Activated T-helper 1 cell treated with anti-CD3 and anti-CD28 coated beads, Interleukin-12 subunit alpha, Interleukin-12 subunit beta, Interleukin-2, Interleukin-4 antibody, amounts not matched to agents 30 ng/mL and 10 ng/mL and 1 ng/mL, durations not matched to agents 14 hours and 24 hours and 36 hours (primary cell): ENCODE measurements at regions not wholly inside any gene's neighbourhood (a gene's known extent, or its start where the extent isn't known, plus 50 kb on each side); places are given as distances from the start of the nearest gene placed in this dataset.

ENCODE experiments used
- DNase-seq: peaks from one replicate; pipeline ENCODE4 v3.0.0; 2021; ENCODE audit warnings: low spot score
- H3K27ac Mint-ChIP-seq: one replicate; pipeline ENCODE4 v1.8.0; 2021; ENCODE audit warnings: mild to moderate bottlenecking, mixed read lengths
- H3K27me3 Mint-ChIP-seq: one replicate; pipeline ENCODE4 v1.8.0; 2022; ENCODE audit warnings: mild to moderate bottlenecking, moderate library complexity, mixed read lengths; ENCODE audit not compliant: insufficient read depth
- H3K36me3 Mint-ChIP-seq: one replicate; pipeline ENCODE4 v1.8.0; 2021; ENCODE audit warnings: low read depth, mixed read lengths
- H3K4me1 Mint-ChIP-seq: one replicate; pipeline ENCODE4 v1.8.0; 2021; ENCODE audit warnings: low read depth, mixed read lengths
- H3K4me3 Mint-ChIP-seq: one replicate; pipeline ENCODE4 v1.8.0; 2021; ENCODE audit warnings: mild to moderate bottlenecking, moderate library complexity, mixed read lengths
- H3K9me3 Mint-ChIP-seq: one replicate; pipeline ENCODE4 v1.8.0; 2021; ENCODE audit warnings: mixed read lengths
- intact Hi-C: fragments of 100-400 bp; cut with micrococcal nuclease; formaldehyde crosslinking; loops from one replicate; pipeline ENCODE4 v1.15.1; 2024

- Mint-ChIP-seq H3K27ac (no peak overlapping the region), H3K36me3 (no peaks in the 10 kb centered on the region), H3K9me3 (no peaks in the 10 kb centered on the region), H3K4me1 (peaks cover 7% of the 10 kb centered on the region), H3K4me3 (no peak overlapping the region), H3K27me3 (peaks cover 11% of the 10 kb centered on the region)
- no peak for DNase-seq
- intact Hi-C loops = no loop called here
These were observed 70.6 kb upstream of the GJB5 start for GRCh38 chr1:34684266-34684665.

GRCh38 chr1:34685225-34685624, 69.6 kb upstream of the GJB5 start:
- Mint-ChIP-seq H3K9me3 (no peaks in the 10 kb centered on the region), H3K36me3 (no peaks in the 10 kb centered on the region), H3K27me3 (peaks cover 11% of the 10 kb centered on the region), H3K27ac (no peak overlapping the region), H3K4me1 (peaks cover 7% of the 10 kb centered on the region), H3K4me3 (no peak overlapping the region)
- intact Hi-C loops = no loop called here
- no peak for DNase-seq

- Mint-ChIP-seq H3K27me3 (peaks cover 6% of the 10 kb centered on the region), H3K27ac (no peak overlapping the region), H3K4me3 (no peak overlapping the region), H3K4me1 (peaks cover 7% of the 10 kb centered on the region), H3K9me3 (no peaks in the 10 kb centered on the region), H3K36me3 (no peaks in the 10 kb centered on the region)
- DNase-seq = no peak
- intact Hi-C loops = no loop called here
These were observed 68.3 kb upstream of the GJB5 start for GRCh38 chr1:34686531-34686930.

- intact Hi-C loops = no loop called here
- no peaks in the 10 kb centered on the region for H3K9me3 Mint-ChIP-seq
These were observed 66.7 kb upstream of the GJB5 start for GRCh38 chr1:34688006-34688741.

GRCh38 chr1:34690269-34690668, 64.6 kb upstream of the GJB5 start:
- DNase-seq = no peak
- no peak overlapping the region for H3K4me3 Mint-ChIP-seq
- intact Hi-C loops = no loop called here
- H3K27me3 Mint-ChIP-seq = peaks cover 3% of the 10 kb centered on the region
- no peaks in the 10 kb centered on the region for H3K4me1 Mint-ChIP-seq
- no peaks in the 10 kb centered on the region for H3K9me3 Mint-ChIP-seq
- H3K36me3 Mint-ChIP-seq = no peaks in the 10 kb centered on the region
- no peak overlapping the region for H3K27ac Mint-ChIP-seq

More at GRCh38 chr1:34688006-34688741, 66.7 kb upstream of the GJB5 start:
- H3K36me3 Mint-ChIP-seq = no peaks in the 10 kb centered on the region
- no peak for DNase-seq
- H3K4me3 Mint-ChIP-seq = no peak overlapping the region
- H3K4me1 Mint-ChIP-seq = peaks cover 7% of the 10 kb centered on the region
- H3K27ac Mint-ChIP-seq = no peak overlapping the region
- H3K27me3 Mint-ChIP-seq = peaks cover 6% of the 10 kb centered on the region

GRCh38 chr1:34693081-34693480, 61.8 kb upstream of the GJB5 start:
- intact Hi-C loops = no loop called here
- no peaks in the 10 kb centered on the region for H3K4me1 Mint-ChIP-seq

GRCh38 chr1:34694383-34694782, 60.5 kb upstream of the GJB5 start:
- peaks cover 1% of the 10 kb centered on the region for H3K27me3 Mint-ChIP-seq
- H3K27ac Mint-ChIP-seq = no peak overlapping the region
- H3K4me1 Mint-ChIP-seq = no peaks in the 10 kb centered on the region
- no peak overlapping the region for H3K4me3 Mint-ChIP-seq
- H3K9me3 Mint-ChIP-seq = no peaks in the 10 kb centered on the region
- H3K36me3 Mint-ChIP-seq = no peaks in the 10 kb centered on the region
- intact Hi-C loops = no loop called here
- DNase-seq = no peak

More at GRCh38 chr1:34693081-34693480, 61.8 kb upstream of the GJB5 start:
- Mint-ChIP-seq H3K4me3 (no peak overlapping the region), H3K27ac (no peak overlapping the region), H3K27me3 (peaks cover 3% of the 10 kb centered on the region), H3K36me3 (no peaks in the 10 kb centered on the region), H3K9me3 (no peaks in the 10 kb centered on the region)
- no peak for DNase-seq

- no peaks in the 10 kb centered on the region for H3K36me3 Mint-ChIP-seq
- H3K9me3 Mint-ChIP-seq = no peaks in the 10 kb centered on the region
- no peak for DNase-seq
- no peaks in the 10 kb centered on the region for H3K4me1 Mint-ChIP-seq
- intact Hi-C loops = no loop called here
- H3K4me3 Mint-ChIP-seq = no peak overlapping the region
- no peak overlapping the region for H3K27ac Mint-ChIP-seq
- peaks cover 1% of the 10 kb centered on the region for H3K27me3 Mint-ChIP-seq
These were observed 59.3 kb upstream of the GJB5 start for GRCh38 chr1:34695580-34695979.

GRCh38 chr1:34696230-34696629, 58.6 kb upstream of the GJB5 start:
- Mint-ChIP-seq H3K9me3 (no peaks in the 10 kb centered on the region), H3K27ac (no peak overlapping the region), H3K4me1 (no peaks in the 10 kb centered on the region), H3K27me3 (peaks cover 1% of the 10 kb centered on the region), H3K4me3 (no peak overlapping the region), H3K36me3 (no peaks in the 10 kb centered on the region)
- no peak for DNase-seq
- intact Hi-C loops = no loop called here

GRCh38 chr1:34696981-34697380, 57.9 kb upstream of the GJB5 start:
- intact Hi-C loops = no loop called here
- H3K9me3 Mint-ChIP-seq = no peaks in the 10 kb centered on the region
- DNase-seq = no peak

GRCh38 chr1:34697818-34698217, 57.0 kb upstream of the GJB5 start:
- intact Hi-C loops = no loop called here
- no peaks in the 10 kb centered on the region for H3K36me3 Mint-ChIP-seq
- no peak overlapping the region for H3K4me3 Mint-ChIP-seq
- H3K9me3 Mint-ChIP-seq = no peaks in the 10 kb centered on the region
- no peaks in the 10 kb centered on the region for H3K4me1 Mint-ChIP-seq
- peaks cover 1% of the 10 kb centered on the region for H3K27me3 Mint-ChIP-seq
- no peak overlapping the region for H3K27ac Mint-ChIP-seq
- no peak for DNase-seq

More at GRCh38 chr1:34696981-34697380, 57.9 kb upstream of the GJB5 start:
- no peak overlapping the region for H3K27ac Mint-ChIP-seq
- H3K36me3 Mint-ChIP-seq = no peaks in the 10 kb centered on the region
- H3K27me3 Mint-ChIP-seq = peaks cover 1% of the 10 kb centered on the region
- no peaks in the 10 kb centered on the region for H3K4me1 Mint-ChIP-seq
- H3K4me3 Mint-ChIP-seq = no peak overlapping the region

- no peak overlapping the region for H3K27ac Mint-ChIP-seq
- no peaks in the 10 kb centered on the region for H3K36me3 Mint-ChIP-seq
- H3K4me1 Mint-ChIP-seq = no peaks in the 10 kb centered on the region
- no peak overlapping the region for H3K4me3 Mint-ChIP-seq
- DNase-seq = no peak
- intact Hi-C loops = no loop called here
- H3K9me3 Mint-ChIP-seq = no peaks in the 10 kb centered on the region
- H3K27me3 Mint-ChIP-seq = no peaks in the 10 kb centered on the region
These were observed 53.4 kb upstream of the GJB5 start for GRCh38 chr1:34701326-34702060.
